GM12872 (cell line): ENCODE measurements at regions not wholly inside any gene's neighbourhood (a gene's known extent, or its start where the extent isn't known, plus 50 kb on each side); places are given as distances from the start of the nearest gene placed in this dataset.

ENCODE experiments used
- TF ChIP-seq, protein P1 (sequence below): IDR thresholded peaks from 3 replicates; pipeline ENCODE4 v1.5.1; 2011; ENCODE audit warnings: low read depth, mild to moderate bottlenecking, low read length, moderate library complexity; ENCODE audit not compliant: insufficient read depth

DNA sequence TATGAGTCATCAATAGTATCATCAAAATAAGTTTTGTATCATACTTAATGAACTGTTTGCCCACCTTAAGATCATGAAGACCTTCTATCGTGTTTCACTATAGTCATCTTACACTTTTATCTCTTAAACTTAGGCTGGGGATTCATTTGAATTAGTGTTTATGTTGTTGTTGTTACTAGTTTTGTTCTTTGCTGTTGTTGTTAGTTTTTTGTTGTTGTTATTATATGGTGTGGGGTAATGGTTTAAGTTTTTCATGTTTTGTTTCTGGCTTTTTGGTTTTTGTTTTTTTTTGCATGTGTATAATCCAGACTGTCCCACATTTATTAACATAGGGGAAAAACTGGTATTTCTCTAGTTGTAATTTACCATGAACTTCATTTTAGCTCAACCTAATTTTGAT lies 965.1 kb upstream of the MIR17HG start:
- TF ChIP-seq, protein P1, sequence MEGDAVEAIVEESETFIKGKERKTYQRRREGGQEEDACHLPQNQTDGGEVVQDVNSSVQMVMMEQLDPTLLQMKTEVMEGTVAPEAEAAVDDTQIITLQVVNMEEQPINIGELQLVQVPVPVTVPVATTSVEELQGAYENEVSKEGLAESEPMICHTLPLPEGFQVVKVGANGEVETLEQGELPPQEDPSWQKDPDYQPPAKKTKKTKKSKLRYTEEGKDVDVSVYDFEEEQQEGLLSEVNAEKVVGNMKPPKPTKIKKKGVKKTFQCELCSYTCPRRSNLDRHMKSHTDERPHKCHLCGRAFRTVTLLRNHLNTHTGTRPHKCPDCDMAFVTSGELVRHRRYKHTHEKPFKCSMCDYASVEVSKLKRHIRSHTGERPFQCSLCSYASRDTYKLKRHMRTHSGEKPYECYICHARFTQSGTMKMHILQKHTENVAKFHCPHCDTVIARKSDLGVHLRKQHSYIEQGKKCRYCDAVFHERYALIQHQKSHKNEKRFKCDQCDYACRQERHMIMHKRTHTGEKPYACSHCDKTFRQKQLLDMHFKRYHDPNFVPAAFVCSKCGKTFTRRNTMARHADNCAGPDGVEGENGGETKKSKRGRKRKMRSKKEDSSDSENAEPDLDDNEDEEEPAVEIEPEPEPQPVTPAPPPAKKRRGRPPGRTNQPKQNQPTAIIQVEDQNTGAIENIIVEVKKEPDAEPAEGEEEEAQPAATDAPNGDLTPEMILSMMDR = no peak

DNA sequence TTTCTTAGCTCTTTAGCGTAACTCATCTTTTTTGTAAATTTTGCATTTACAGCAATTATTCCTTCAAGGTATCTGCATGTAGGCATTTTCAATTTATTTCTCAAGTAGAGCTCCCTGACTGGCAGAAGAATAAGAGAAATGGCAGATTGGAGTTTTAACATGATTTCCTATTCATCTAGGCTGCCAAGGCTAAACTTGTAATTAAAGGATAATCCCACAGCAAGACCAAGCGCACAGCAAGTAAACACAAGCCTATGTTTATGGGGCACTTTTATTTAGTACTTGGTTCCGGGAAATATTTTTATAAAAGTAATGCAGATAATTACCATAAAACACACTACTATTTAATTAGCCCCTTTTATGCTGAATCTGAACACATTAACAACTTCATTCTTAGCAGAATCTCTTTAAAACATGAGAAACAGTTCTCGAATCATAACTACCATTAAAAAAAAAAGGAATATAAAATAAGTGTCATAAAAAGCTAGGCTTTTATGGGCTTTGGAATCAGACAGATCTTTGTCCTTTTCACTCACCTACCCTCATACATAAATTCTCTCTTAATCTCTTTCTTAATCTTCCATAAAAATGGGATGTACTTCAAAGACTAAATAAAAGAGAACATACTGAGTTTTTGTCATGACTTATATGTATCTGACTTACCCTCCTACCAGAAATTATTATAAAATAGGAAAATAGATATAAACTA lies 961.6 kb upstream of the MIR17HG start:
- TF ChIP-seq, protein P1 = no peak

DNA sequence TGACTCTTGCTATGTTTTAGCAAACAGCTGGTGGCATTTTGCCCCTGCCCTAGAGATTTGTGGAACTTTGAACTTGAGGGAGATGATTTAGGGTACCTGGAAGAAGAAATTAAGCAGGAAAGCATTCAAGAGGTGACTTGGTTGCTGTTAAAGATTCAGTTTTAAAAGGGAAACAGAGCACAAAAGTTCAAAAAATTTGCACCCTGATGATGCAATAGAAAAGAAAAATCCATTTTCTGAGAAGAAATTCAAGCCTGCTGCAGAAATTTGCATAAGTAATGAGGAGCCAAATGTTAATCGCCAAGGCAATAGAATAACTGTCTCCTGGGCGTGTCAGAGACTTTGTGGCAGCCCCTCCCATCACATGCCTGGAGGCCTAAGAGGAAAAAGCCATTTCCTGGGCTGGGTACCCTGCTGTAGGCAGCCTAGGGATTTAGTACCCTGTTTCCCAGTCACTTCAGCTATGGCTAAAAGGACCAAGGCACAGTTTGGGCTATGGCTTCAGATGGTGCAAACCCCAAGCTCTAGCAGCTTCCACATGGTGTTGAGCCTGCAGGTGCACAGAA lies 958.5 kb upstream of the MIR17HG start:
- TF ChIP-seq, protein P1 = no peak

DNA sequence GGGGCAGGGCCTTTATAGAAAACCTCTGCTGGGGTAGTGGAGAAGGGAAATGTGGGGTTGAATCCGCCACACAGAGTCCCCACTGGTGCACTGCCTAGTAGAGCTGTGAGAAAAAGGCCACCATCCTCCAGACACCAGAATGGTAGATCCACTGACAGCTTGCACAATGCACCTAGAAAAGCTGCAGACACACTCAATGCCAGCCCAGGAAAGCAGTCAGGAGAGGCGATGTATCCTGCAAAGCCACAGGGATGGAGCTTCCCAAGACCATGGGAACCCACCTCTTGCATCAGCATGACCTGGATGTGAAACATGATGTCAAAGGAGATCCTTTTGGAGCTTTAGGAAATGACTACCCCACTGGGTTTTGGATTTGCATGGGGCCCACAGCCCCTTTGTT lies 958.0 kb upstream of the MIR17HG start:
- TF ChIP-seq, protein P1 = no peak

DNA sequence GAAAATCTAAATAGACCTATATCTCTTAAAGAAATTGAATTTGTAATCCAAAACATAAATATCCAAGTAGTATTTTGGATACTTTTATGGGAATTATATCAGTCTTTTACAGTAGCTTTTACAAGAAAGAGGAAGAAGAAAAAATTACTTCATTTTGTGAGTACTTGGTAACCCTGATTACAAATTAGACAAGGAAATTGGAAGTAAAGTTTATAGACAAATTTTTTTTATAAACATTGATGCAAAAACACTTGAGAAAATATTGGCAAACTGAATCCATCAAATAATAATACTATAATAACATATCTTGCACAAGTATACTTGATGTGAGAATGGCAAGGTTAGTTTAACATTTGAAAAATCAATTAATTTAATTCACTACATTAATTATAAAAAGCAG lies 954.1 kb upstream of the MIR17HG start:
- TF ChIP-seq, protein P1 = no peak

DNA sequence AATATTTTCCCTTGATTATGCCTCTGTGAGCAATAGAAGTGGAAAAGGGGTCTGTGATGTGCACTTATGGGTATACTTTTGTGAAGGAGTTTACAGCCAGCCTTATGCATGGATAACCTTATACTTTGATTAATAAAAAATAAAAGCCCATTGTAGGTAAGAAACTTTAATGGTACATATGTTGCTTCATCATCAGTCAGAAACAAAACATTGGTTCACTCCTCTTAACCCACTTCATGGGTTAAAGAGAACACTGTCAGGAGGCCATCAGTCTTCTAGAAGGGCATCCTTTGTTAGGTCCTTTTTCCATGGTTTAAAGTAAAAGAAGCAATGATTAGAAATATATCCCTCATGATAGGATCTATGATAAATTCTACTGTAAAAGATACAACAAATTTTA lies 952.1 kb upstream of the MIR17HG start:
- TF ChIP-seq, protein P1 = no peak

DNA sequence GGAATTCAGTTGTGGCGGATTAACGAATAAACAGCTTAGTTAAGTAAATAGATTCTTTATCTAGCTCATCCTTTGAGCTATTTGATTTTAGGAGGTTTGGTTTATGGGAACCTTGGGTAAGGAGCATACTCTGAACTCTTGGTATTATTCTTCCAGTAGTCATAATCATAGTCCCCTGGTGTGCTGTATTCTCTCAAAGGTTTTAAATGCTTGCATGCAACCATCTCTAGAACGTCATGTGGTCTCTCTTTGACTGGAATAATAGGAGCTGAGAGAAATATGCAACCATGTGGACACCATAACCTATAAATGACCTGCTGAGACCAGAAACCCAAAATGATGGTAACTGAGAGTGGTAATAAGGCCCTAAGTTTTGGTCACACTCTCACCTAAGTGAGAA lies 951.6 kb upstream of the MIR17HG start:
- TF ChIP-seq, protein P1 = no peak
